ENCODE measurements at regions not wholly inside any gene's neighbourhood (a gene's known extent, or its start where the extent isn't known, plus 50 kb on each side); places are given as distances from the start of the nearest gene placed in this dataset.

GRCh38 chr12:81863406-81863805 is 104.3 kb upstream of the PPFIA2 start:
- DNase-seq, result no peak
- no peak overlapping the region for H3K27ac ChIP-seq (ENCODE audit: low read length)
- WGBS (ENCODE audit: insufficient coverage), result 29% methylated on average over 1 of the region's 1 CpG

GRCh38 chr12:81859521-81859920 is 100.4 kb upstream of the PPFIA2 start:
- Histone ChIP-seq H3K4me1 (ENCODE audit: control insufficient read depth, insufficient read depth, low read length) (no peaks in the 10 kb centered on the region), H3K36me3 (ENCODE audit: control insufficient read depth, insufficient read depth, low read length) (no peaks in the 10 kb centered on the region), H3K9me3 (replicated peaks; ENCODE audit: control insufficient read depth, low read depth, low read length) (no peaks in the 10 kb centered on the region), H3K27me3 (ENCODE audit: control insufficient read depth, insufficient read depth, low read length) (no peaks in the 10 kb centered on the region), H3K27ac (ENCODE audit: low read length) (no peak overlapping the region), H3K4me3 (ENCODE audit: low read length) (no peak overlapping the region)
- DNase-seq, result peak; percentile 7
- no CpG with 5 or more reads among the region's 3 CpGs for WGBS (ENCODE audit: insufficient coverage)

More at GRCh38 chr12:81863406-81863805, 104.3 kb upstream of the PPFIA2 start:
- no peaks in the 10 kb centered on the region for H3K36me3 ChIP-seq (ENCODE audit: control insufficient read depth, insufficient read depth, low read length)
- no peaks in the 10 kb centered on the region for H3K4me1 ChIP-seq (ENCODE audit: control insufficient read depth, insufficient read depth, low read length)
- no peak overlapping the region for H3K4me3 ChIP-seq (ENCODE audit: low read length)
- H3K27me3 ChIP-seq (ENCODE audit: control insufficient read depth, insufficient read depth, low read length), result no peaks in the 10 kb centered on the region
- H3K9me3 ChIP-seq (replicated peaks; ENCODE audit: control insufficient read depth, low read depth, low read length), result no peaks in the 10 kb centered on the region

GRCh38 chr12:81843599-81843998 is 84.4 kb upstream of the PPFIA2 start:
- Histone ChIP-seq H3K27ac (ENCODE audit: low read length) (no peak overlapping the region), H3K27me3 (ENCODE audit: control insufficient read depth, insufficient read depth, low read length) (no peaks in the 10 kb centered on the region), H3K9me3 (replicated peaks; ENCODE audit: control insufficient read depth, low read depth, low read length) (no peaks in the 10 kb centered on the region), H3K36me3 (ENCODE audit: control insufficient read depth, insufficient read depth, low read length) (no peaks in the 10 kb centered on the region), H3K4me3 (ENCODE audit: low read length) (no peak overlapping the region), H3K4me1 (ENCODE audit: control insufficient read depth, insufficient read depth, low read length) (no peaks in the 10 kb centered on the region)
- no peak for DNase-seq

GRCh38 chr12:81835783-81836182 is 76.6 kb upstream of the PPFIA2 start:
- no peaks in the 10 kb centered on the region for H3K4me1 ChIP-seq (ENCODE audit: control insufficient read depth, insufficient read depth, low read length)
- no peak for DNase-seq
- no peaks in the 10 kb centered on the region for H3K27me3 ChIP-seq (ENCODE audit: control insufficient read depth, insufficient read depth, low read length)
- no peaks in the 10 kb centered on the region for H3K36me3 ChIP-seq (ENCODE audit: control insufficient read depth, insufficient read depth, low read length)
- no peaks in the 10 kb centered on the region for H3K9me3 ChIP-seq (replicated peaks; ENCODE audit: control insufficient read depth, low read depth, low read length)
- H3K27ac ChIP-seq (ENCODE audit: low read length), result no peak overlapping the region
- H3K4me3 ChIP-seq (ENCODE audit: low read length), result no peak overlapping the region
- WGBS (ENCODE audit: insufficient coverage), result no CpG with 5 or more reads among the region's 3 CpGs

GRCh38 chr12:81819991-81820633 is 61.0 kb upstream of the PPFIA2 start:
- Histone ChIP-seq H3K36me3 (ENCODE audit: control insufficient read depth, insufficient read depth, low read length) (no peaks in the 10 kb centered on the region), H3K4me3 (ENCODE audit: low read length) (no peak overlapping the region), H3K4me1 (ENCODE audit: control insufficient read depth, insufficient read depth, low read length) (no peaks in the 10 kb centered on the region), H3K27ac (ENCODE audit: low read length) (no peak overlapping the region), H3K27me3 (ENCODE audit: control insufficient read depth, insufficient read depth, low read length) (no peaks in the 10 kb centered on the region), H3K9me3 (replicated peaks; ENCODE audit: control insufficient read depth, low read depth, low read length) (peaks cover 2% of the 10 kb centered on the region)
- DNase-seq, result no peak

GRCh38 chr12:81815611-81816010 is 56.5 kb upstream of the PPFIA2 start:
- WGBS (ENCODE audit: insufficient coverage), result 63% methylated on average over 2 of the region's 2 CpGs
- Histone ChIP-seq H3K9me3 (replicated peaks; ENCODE audit: control insufficient read depth, low read depth, low read length) (peaks cover 2% of the 10 kb centered on the region), H3K27ac (ENCODE audit: low read length) (no peak overlapping the region), H3K27me3 (ENCODE audit: control insufficient read depth, insufficient read depth, low read length) (no peaks in the 10 kb centered on the region), H3K4me3 (ENCODE audit: low read length) (no peak overlapping the region), H3K36me3 (ENCODE audit: control insufficient read depth, insufficient read depth, low read length) (no peaks in the 10 kb centered on the region), H3K4me1 (ENCODE audit: control insufficient read depth, insufficient read depth, low read length) (no peaks in the 10 kb centered on the region)
- no peak for DNase-seq

- no peak overlapping the region for H3K27ac ChIP-seq (ENCODE audit: low read length)
- no peaks in the 10 kb centered on the region for H3K4me1 ChIP-seq (ENCODE audit: control insufficient read depth, insufficient read depth, low read length)
- H3K4me3 ChIP-seq (ENCODE audit: low read length), result no peak overlapping the region
- DNase-seq, result no peak
- H3K9me3 ChIP-seq (replicated peaks; ENCODE audit: control insufficient read depth, low read depth, low read length), result no peaks in the 10 kb centered on the region
- no peaks in the 10 kb centered on the region for H3K27me3 ChIP-seq (ENCODE audit: control insufficient read depth, insufficient read depth, low read length)
- WGBS (ENCODE audit: insufficient coverage), result 80% methylated on average over 1 of the region's 5 CpGs
- no peaks in the 10 kb centered on the region for H3K36me3 ChIP-seq (ENCODE audit: control insufficient read depth, insufficient read depth, low read length)
Observed at GRCh38 chr12:81811778-81812125, 52.6 kb upstream of the PPFIA2 start.

GRCh38 chr12:81811061-81811777 is 52.1 kb upstream of the PPFIA2 start:
- no peak for DNase-seq
- Histone ChIP-seq H3K9me3 (replicated peaks; ENCODE audit: control insufficient read depth, low read depth, low read length) (no peaks in the 10 kb centered on the region), H3K27me3 (ENCODE audit: control insufficient read depth, insufficient read depth, low read length) (no peaks in the 10 kb centered on the region), H3K36me3 (ENCODE audit: control insufficient read depth, insufficient read depth, low read length) (no peaks in the 10 kb centered on the region), H3K4me3 (ENCODE audit: low read length) (no peak overlapping the region), H3K4me1 (ENCODE audit: control insufficient read depth, insufficient read depth, low read length) (no peaks in the 10 kb centered on the region), H3K27ac (ENCODE audit: low read length) (no peak overlapping the region)
- 83% methylated on average over 5 of the region's 7 CpGs for WGBS (ENCODE audit: insufficient coverage)

GRCh38 chr12:81809829-81810595 is 50.9 kb upstream of the PPFIA2 start:
- Histone ChIP-seq H3K36me3 (ENCODE audit: control insufficient read depth, insufficient read depth, low read length) (no peaks in the 10 kb centered on the region), H3K27ac (ENCODE audit: low read length) (no peak overlapping the region), H3K4me3 (ENCODE audit: low read length) (no peak overlapping the region), H3K4me1 (ENCODE audit: control insufficient read depth, insufficient read depth, low read length) (no peaks in the 10 kb centered on the region), H3K9me3 (replicated peaks; ENCODE audit: control insufficient read depth, low read depth, low read length) (no peaks in the 10 kb centered on the region), H3K27me3 (ENCODE audit: control insufficient read depth, insufficient read depth, low read length) (no peaks in the 10 kb centered on the region)
- WGBS (ENCODE audit: insufficient coverage), result 46% methylated on average over 2 of the region's 4 CpGs
- DNase-seq, result peak; percentile 28

- no peaks in the 10 kb centered on the region for H3K27me3 ChIP-seq (ENCODE audit: control insufficient read depth, insufficient read depth, low read length)
- H3K27ac ChIP-seq (ENCODE audit: low read length), result no peak overlapping the region
- H3K4me1 ChIP-seq (ENCODE audit: control insufficient read depth, insufficient read depth, low read length), result no peaks in the 10 kb centered on the region
- no peak overlapping the region for H3K4me3 ChIP-seq (ENCODE audit: low read length)
- no peaks in the 10 kb centered on the region for H3K9me3 ChIP-seq (replicated peaks; ENCODE audit: control insufficient read depth, low read depth, low read length)
- WGBS (ENCODE audit: insufficient coverage), result no CpG with 5 or more reads among the region's 4 CpGs
- no peaks in the 10 kb centered on the region for H3K36me3 ChIP-seq (ENCODE audit: control insufficient read depth, insufficient read depth, low read length)
- DNase-seq, result no peak
Observed at GRCh38 chr12:81809113-81809777, 50.1 kb upstream of the PPFIA2 start.
